Smooth muscle cell (in vitro differentiated cells): ENCODE measurements at regions not wholly inside any gene's neighbourhood (a gene's known extent, or its start where the extent isn't known, plus 50 kb on each side); places are given as distances from the start of the nearest gene placed in this dataset.

Experiments used
- DNase-seq: peaks from one replicate; lab custom pipeline; 2025; ENCODE audit not compliant: unreplicated experiment; lab: John Stamatoyannopoulos, UW
- H2AFZ ChIP-seq: fragments of 200-600 bp; sonication (generic); 2 replicates; pipeline ENCODE4 v1.6.0; 2016; ENCODE audit warnings: antibody characterized with exemption, low read depth, mild to moderate bottlenecking
- H3F3A ChIP-seq: fragments of 200-600 bp; sonication (generic); 2 replicates; pipeline ENCODE4 v1.6.0; 2017; ENCODE audit warnings: antibody characterized with exemption, low read depth
- H3K27ac ChIP-seq: fragments of 200-600 bp; sonication (generic); 2 replicates; pipeline ENCODE4 v1.5.1; 2016; ENCODE audit warnings: low read depth, mild to moderate bottlenecking
- H3K27me3 ChIP-seq: fragments of 200-600 bp; sonication (generic); 2 replicates; pipeline ENCODE4 v1.6.1; 2016; ENCODE audit warnings: low read depth, mild to moderate bottlenecking
- H3K36me3 ChIP-seq: fragments of 200-600 bp; sonication (generic); 2 replicates; pipeline ENCODE4 v1.5.1; 2016; ENCODE audit warnings: low read depth
- H3K4me1 ChIP-seq: fragments of 200-600 bp; sonication (generic); 2 replicates; pipeline ENCODE4 v1.5.1; 2016; ENCODE audit warnings: low read depth
- H3K4me2 ChIP-seq: fragments of 200-600 bp; sonication (generic); 2 replicates; pipeline ENCODE4 v1.6.0; 2016; ENCODE audit warnings: mild to moderate bottlenecking
- H3K4me3 ChIP-seq: fragments of 200-600 bp; sonication (generic); 2 replicates; pipeline ENCODE4 v1.5.1; 2016; ENCODE audit warnings: mild to moderate bottlenecking
- H3K79me2 ChIP-seq: fragments of 200-600 bp; sonication (generic); 2 replicates; pipeline ENCODE4 v1.6.0; 2016; ENCODE audit warnings: low read depth, mild to moderate bottlenecking
- H3K9ac ChIP-seq: fragments of 200-600 bp; sonication (generic); 2 replicates; pipeline ENCODE4 v1.6.0; 2016; ENCODE audit warnings: low read depth
- H3K9me3 ChIP-seq: fragments of 200-600 bp; sonication (generic); replicated peaks from 2 replicates; pipeline ENCODE4 v1.5.1; 2016; ENCODE audit warnings: low read depth
- H4K20me1 ChIP-seq: fragments of 200-600 bp; sonication (generic); 2 replicates; pipeline ENCODE4 v1.6.0; 2016; ENCODE audit warnings: low read depth
- CTCF ChIP-seq: fragments of 200-600 bp; sonication (generic); IDR thresholded peaks from 2 replicates; pipeline ENCODE4 v1.5.1; 2017; ENCODE audit warnings: borderline replicate concordance, mild to moderate bottlenecking, antibody characterized with exemption; ENCODE audit not compliant: insufficient read depth, poor library complexity, severe bottlenecking
- WGBS: methylation state at CpG from one replicate; pipeline ENCODE4 v1.1.7; 2016; ENCODE audit warnings: low lambda C conversion rate; 5-methylcytosine and 5-hydroxymethylcytosine counted together

GRCh38 chr19:31118287-31118955, 230.8 kb downstream of the TSHZ3 start:
- H2AFZ ChIP-seq = peak overlapping the region; percentile 54
- no peak for DNase-seq

GRCh38 chr19:31114585-31114984, 234.7 kb downstream of the TSHZ3 start:
- no peaks in the 10 kb centered on the region for H4K20me1 ChIP-seq
- no peak overlapping the region for H3K4me3 ChIP-seq
- no peak overlapping the region for H3K4me2 ChIP-seq
- H3K9ac ChIP-seq = no peak overlapping the region
- H3K9me3 ChIP-seq = no peaks in the 10 kb centered on the region
- no peak for TF ChIP-seq CTCF
- no peak for DNase-seq
- no peaks in the 10 kb centered on the region for H3K79me2 ChIP-seq
- H3F3A ChIP-seq = peaks cover 6% of the 10 kb centered on the region
- H2AFZ ChIP-seq = no peak overlapping the region
- no peaks in the 10 kb centered on the region for H3K4me1 ChIP-seq
- H3K36me3 ChIP-seq = no peaks in the 10 kb centered on the region
- no peaks in the 10 kb centered on the region for H3K27me3 ChIP-seq
- no peak overlapping the region for H3K27ac ChIP-seq

More at GRCh38 chr19:31118287-31118955, 230.8 kb downstream of the TSHZ3 start:
- Histone ChIP-seq H4K20me1 (no peaks in the 10 kb centered on the region), H3K79me2 (no peaks in the 10 kb centered on the region), H3K36me3 (no peaks in the 10 kb centered on the region), H3K4me3 (no peak overlapping the region), H3K9me3 (no peaks in the 10 kb centered on the region), H3K4me2 (peak overlapping the region; percentile 21), H3F3A (no peaks in the 10 kb centered on the region), H3K27ac (no peak overlapping the region), H3K27me3 (no peaks in the 10 kb centered on the region), H3K4me1 (no peaks in the 10 kb centered on the region), H3K9ac (no peak overlapping the region)
- WGBS = 74% methylated on average over 15 of the region's 15 CpGs
- TF ChIP-seq CTCF = no peak

GRCh38 chr19:31113293-31113692, 235.9 kb downstream of the TSHZ3 start:
- H3K79me2 ChIP-seq = no peaks in the 10 kb centered on the region
- H3K4me2 ChIP-seq = no peak overlapping the region
- no peaks in the 10 kb centered on the region for H3K4me1 ChIP-seq
- no peaks in the 10 kb centered on the region for H3K27me3 ChIP-seq
- no peaks in the 10 kb centered on the region for H3K9me3 ChIP-seq
- H3K36me3 ChIP-seq = no peaks in the 10 kb centered on the region
- H3K9ac ChIP-seq = no peak overlapping the region
- no peak for DNase-seq
- no peak overlapping the region for H3K4me3 ChIP-seq
- no peak overlapping the region for H3K27ac ChIP-seq
- no peak for TF ChIP-seq CTCF
- H2AFZ ChIP-seq = no peak overlapping the region
- peaks cover 6% of the 10 kb centered on the region for H3F3A ChIP-seq
- 21% methylated on average over 1 of the region's 1 CpG for WGBS
- no peaks in the 10 kb centered on the region for H4K20me1 ChIP-seq

- no peak for TF ChIP-seq CTCF
- DNase-seq = no peak
- H2AFZ ChIP-seq = no peak overlapping the region
These were observed 237.1 kb downstream of the TSHZ3 start for GRCh38 chr19:31112158-31112557.

More at GRCh38 chr19:31112158-31112557, 237.1 kb downstream of the TSHZ3 start:
- 95% methylated on average over 9 of the region's 9 CpGs for WGBS
- H3K36me3 ChIP-seq = no peaks in the 10 kb centered on the region
- no peak overlapping the region for H3K4me2 ChIP-seq
- H3K79me2 ChIP-seq = no peaks in the 10 kb centered on the region
- no peak overlapping the region for H3K9ac ChIP-seq
- no peak overlapping the region for H3K27ac ChIP-seq
- no peaks in the 10 kb centered on the region for H3K9me3 ChIP-seq
- H3K4me3 ChIP-seq = no peak overlapping the region
- no peaks in the 10 kb centered on the region for H3K27me3 ChIP-seq
- peaks cover 6% of the 10 kb centered on the region for H3F3A ChIP-seq
- no peaks in the 10 kb centered on the region for H4K20me1 ChIP-seq
- H3K4me1 ChIP-seq = no peaks in the 10 kb centered on the region
